ENCODE measurements at regions not wholly inside any gene's neighbourhood (a gene's known extent, or its start where the extent isn't known, plus 50 kb on each side); places are given as distances from the start of the nearest gene placed in this dataset.

DNA sequence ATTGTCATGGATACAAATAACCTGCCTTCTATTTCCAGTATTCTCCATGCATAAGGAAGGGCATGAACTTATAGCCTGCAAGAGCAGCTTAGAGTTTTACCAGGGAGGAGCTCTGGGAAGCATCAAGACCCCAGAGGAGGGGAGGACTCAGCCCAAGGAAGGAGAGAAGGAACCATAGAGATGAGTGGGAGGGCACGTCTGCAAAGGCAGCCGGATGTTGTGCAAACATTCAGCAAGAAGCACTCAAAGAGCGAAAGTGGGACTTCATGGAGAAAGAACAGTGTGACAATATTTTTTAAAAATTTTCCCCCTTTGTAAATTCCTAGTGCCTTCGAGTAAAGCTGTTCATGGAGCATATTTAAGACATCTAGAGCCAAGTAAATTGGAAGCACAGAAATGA lies 270.1 kb upstream of the PTGER4 start:
- in situ Hi-C loops (cut with HindIII; ENCODE audit: low sequenced_read_pairs): no loop called here

DNA sequence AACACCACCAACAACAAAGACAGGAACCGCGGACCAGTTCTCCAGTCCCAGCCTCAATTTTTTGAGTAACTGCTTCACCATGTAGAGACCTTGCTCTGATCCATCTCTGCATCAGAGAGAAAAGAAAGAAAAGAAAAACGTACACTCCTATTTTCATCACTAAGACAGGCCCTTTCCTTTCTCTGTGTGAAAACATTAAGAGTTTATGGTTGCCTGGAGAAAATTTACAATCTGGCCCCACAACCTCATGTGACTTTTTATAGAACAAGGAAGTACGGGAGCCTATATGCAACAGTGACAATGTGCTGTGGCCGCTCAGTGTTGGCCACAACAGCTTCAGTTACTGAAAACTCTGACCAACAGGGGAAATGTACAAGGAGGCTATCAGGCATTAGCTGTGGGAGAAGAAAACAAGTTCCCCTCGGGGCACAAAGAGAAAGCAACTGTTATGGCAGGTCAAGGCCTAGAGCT lies 272.9 kb upstream of the PTGER4 start:
- TF ChIP-seq, protein P1, sequence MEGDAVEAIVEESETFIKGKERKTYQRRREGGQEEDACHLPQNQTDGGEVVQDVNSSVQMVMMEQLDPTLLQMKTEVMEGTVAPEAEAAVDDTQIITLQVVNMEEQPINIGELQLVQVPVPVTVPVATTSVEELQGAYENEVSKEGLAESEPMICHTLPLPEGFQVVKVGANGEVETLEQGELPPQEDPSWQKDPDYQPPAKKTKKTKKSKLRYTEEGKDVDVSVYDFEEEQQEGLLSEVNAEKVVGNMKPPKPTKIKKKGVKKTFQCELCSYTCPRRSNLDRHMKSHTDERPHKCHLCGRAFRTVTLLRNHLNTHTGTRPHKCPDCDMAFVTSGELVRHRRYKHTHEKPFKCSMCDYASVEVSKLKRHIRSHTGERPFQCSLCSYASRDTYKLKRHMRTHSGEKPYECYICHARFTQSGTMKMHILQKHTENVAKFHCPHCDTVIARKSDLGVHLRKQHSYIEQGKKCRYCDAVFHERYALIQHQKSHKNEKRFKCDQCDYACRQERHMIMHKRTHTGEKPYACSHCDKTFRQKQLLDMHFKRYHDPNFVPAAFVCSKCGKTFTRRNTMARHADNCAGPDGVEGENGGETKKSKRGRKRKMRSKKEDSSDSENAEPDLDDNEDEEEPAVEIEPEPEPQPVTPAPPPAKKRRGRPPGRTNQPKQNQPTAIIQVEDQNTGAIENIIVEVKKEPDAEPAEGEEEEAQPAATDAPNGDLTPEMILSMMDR (IDR thresholded peaks at IDR 0.05; ENCODE audit: low read depth, low read length, missing control alignments): no peak
- no peak for DNase-seq (ENCODE audit: low read depth)
- H3K4me3 ChIP-seq (ENCODE audit: low read depth, low read length): no peak overlapping the region
- in situ Hi-C loops (cut with HindIII; ENCODE audit: low sequenced_read_pairs): no loop called here

More for the DNA sequence above, 270.1 kb upstream of the PTGER4 start:
- TF ChIP-seq, protein P1 (IDR thresholded peaks at IDR 0.05; ENCODE audit: low read depth, low read length, missing control alignments): no peak
- DNase-seq (ENCODE audit: low read depth): no peak
- H3K4me3 ChIP-seq (ENCODE audit: low read depth, low read length): no peak overlapping the region

DNA sequence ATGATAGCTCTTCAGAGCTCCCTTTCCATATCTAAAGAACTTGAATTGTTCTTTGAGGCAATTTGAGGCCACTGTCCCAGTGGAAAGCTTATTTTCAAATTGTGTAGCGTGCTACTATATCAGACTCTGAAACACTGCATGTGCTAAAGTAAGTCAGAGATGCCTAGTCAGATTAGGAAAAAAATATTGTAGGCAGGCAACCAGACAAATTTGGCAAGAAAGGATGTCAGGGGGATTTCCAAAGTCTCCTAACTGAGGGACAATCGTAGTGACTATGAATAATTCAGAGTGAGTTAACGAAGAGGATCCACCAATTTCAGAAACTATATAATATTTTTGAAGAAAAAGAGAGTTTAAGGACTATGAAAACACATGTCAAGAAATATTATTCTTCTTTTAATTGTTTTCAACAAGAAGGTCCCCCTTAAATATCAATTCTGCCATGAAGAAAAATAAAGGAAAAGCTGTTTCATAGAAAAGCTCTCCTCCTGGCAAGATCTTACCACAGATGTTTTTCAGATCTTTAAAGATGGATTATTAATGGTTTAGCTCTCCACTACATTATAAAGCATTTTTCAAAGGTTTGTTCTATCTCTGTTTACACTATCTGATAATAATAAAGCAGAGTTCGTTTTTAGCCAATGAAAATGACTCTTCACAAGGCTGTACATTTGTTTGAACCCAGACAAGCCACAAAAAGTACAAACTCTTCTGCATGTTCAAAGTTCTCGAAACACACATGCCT lies 273.5 kb upstream of the PTGER4 start:
- H3K4me3 ChIP-seq (ENCODE audit: low read depth, low read length): no peak overlapping the region
- TF ChIP-seq, protein P1 (IDR thresholded peaks at IDR 0.05; ENCODE audit: low read depth, low read length, missing control alignments): no peak
- in situ Hi-C loops (cut with HindIII; ENCODE audit: low sequenced_read_pairs): no loop called here
- no peak for DNase-seq (ENCODE audit: low read depth)

DNA sequence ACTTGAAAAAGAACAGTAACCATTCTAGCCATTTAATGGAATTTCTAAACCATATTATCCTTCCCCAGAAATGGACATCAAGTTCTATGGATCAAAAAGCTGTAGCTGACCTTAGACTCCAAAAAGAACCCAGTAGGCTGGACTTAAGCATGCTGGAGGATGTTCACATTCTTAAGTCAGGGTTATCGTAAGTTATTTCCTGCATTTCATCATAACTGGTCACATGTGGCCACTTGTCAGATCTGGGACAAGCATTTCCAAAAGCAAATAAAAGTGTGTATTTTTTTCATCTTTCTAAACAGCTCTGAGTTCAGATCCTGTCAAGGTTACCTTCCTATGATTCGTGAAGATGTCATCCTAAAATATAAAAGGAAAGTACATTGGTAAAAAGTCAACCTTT lies 274.5 kb upstream of the PTGER4 start:
- no peak for DNase-seq (ENCODE audit: low read depth)
- TF ChIP-seq, protein P1 (IDR thresholded peaks at IDR 0.05; ENCODE audit: low read depth, low read length, missing control alignments): no peak
- in situ Hi-C loops (cut with HindIII; ENCODE audit: low sequenced_read_pairs): no loop called here
- no peak overlapping the region for H3K4me3 ChIP-seq (ENCODE audit: low read depth, low read length)

DNA sequence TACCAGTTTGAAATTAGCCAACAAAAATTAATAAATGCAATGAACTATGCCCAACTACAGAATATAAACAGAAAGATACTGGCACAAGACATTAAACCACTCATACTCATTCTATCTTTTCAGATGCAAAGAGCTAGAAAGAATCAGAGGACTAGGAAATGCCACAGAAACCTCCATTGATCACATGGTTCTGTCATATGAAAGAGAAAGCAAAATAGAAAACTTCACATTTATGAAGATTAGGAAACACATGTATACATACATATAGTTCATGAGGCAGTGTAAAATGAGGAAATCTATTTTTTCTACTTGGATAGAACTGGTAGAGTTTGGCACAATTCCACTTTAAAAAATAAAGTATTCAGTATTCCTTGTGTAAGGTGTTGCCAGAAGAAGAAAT lies 275.1 kb upstream of the PTGER4 start:
- in situ Hi-C loops (cut with HindIII; ENCODE audit: low sequenced_read_pairs): no loop called here
- no peak for DNase-seq (ENCODE audit: low read depth)
- H3K4me3 ChIP-seq (ENCODE audit: low read depth, low read length): no peak overlapping the region
- TF ChIP-seq, protein P1 (IDR thresholded peaks at IDR 0.05; ENCODE audit: low read depth, low read length, missing control alignments): no peak

DNA sequence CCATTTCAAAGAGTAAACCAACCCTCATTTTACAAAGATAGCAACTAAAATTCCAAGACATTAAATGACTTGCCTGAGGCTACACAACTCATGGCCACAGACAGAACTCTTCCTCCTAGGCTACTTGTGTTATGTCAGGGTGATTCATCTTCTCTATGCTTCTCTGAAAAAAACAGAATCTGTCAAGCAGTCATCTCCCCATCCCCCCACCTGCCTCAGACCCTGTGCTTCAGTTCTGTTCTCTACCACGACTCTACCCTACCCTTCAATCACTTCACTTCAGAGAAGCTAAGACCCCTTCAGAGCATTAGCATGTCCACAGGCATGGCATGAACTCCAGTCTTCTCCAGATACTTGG lies 277.7 kb upstream of the PTGER4 start:
- DNase-seq (ENCODE audit: low read depth): no peak
- TF ChIP-seq, protein P1 (IDR thresholded peaks at IDR 0.05; ENCODE audit: low read depth, low read length, missing control alignments): no peak
- in situ Hi-C loops (cut with HindIII; ENCODE audit: low sequenced_read_pairs): no loop called here
- no peak overlapping the region for H3K4me3 ChIP-seq (ENCODE audit: low read depth, low read length)

Measured in astrocyte of the cerebellum (primary cell).